HK-2 (cell line): ENCODE measurements at regions not wholly inside any gene's neighbourhood (a gene's known extent, or its start where the extent isn't known, plus 50 kb on each side); places are given as distances from the start of the nearest gene placed in this dataset.

ENCODE experiments used
- DNase-seq: peaks from one replicate; pipeline ENCODE4 v3.0.0-alpha.2; 2018; ENCODE audit not compliant: unreplicated experiment

DNA sequence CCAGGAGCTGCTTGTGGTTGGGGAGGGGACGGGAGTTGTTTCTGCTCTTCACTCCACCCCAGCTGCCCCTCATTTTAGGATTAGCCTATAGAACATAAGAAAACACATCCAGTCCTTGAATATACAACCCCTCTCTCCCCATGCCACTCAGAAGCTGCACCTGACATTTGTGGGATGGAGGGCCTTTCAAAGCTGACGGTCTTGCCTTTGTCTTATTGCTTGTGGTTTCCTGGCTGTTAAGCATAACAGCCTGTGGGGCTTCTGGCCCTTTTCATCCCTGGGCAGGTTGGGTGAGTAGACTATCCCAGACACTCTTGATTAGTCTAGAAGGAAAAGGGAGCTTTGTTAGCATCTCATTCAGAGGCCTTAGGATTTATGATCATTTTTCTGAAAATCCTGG lies 407.6 kb upstream of the BOD1L1 start:
- no peak for DNase-seq

- DNase-seq, result no peak
These were observed 415.7 kb upstream of the BOD1L1 start for GRCh38 chr4:14043203-14043602.

GRCh38 chr4:14046642-14047041 lies 419.1 kb upstream of the BOD1L1 start:
- DNase-seq, result no peak

- DNase-seq, result no peak
These were observed 420.3 kb upstream of the BOD1L1 start for GRCh38 chr4:14047840-14048239.

DNA sequence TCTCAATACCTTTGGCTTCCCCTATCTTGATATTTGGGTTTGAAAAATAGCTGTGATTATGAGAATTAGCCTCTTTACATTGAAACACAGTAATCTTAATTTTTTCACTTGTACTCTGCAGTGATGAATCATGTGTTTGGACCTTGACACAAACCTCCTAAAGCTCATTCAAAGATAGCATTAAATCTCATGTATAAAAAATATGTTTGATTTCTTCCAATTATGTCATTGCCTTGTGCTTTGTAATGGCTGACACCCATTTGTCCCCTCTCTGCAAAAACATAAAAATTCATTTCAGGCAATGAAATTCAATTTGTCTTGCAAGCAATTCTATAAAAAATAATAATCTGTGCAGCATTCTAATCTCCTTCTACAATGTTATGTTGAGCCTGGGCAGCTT lies 422.4 kb upstream of the BOD1L1 start:
- no peak for DNase-seq

DNA sequence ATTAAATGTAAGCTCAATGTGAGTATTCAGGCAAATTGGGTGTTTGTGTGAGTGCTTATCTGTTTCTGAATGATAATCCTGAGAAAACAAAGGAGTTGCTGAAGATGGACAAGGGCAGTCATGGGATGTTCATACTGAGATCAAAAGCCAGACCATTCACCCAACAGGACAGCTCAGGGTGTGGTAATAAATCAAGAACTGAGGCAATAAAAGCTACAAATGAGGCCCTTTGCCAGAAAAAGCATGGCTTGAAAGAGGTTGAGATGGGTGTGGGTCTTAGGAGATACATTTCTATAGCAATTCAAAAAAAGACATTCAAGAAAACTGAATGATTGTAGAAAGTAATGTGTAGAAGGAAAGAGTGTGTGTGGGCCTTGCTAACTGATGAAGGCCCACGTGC lies 425.8 kb upstream of the BOD1L1 start:
- DNase-seq, result no peak

DNA sequence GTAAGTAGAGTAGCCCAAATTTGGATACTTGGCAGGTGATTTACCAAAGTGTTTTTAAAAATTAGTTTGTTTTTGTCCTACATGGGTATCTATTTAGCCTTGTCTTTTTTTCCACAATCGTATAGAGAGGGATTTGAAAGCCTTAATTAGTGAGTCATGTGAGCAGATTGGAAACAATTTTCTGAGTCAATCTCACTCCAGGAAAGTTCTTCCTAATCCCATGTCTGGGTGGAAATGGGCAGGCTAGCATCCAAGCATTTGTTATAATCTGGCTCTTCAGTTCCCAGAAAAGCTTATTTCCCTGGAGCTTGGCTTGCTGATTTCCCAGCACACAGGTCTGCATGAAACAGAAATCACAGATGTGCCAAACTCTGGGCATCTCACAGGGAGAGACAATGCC lies 426.9 kb upstream of the BOD1L1 start:
- DNase-seq, result no peak

DNA sequence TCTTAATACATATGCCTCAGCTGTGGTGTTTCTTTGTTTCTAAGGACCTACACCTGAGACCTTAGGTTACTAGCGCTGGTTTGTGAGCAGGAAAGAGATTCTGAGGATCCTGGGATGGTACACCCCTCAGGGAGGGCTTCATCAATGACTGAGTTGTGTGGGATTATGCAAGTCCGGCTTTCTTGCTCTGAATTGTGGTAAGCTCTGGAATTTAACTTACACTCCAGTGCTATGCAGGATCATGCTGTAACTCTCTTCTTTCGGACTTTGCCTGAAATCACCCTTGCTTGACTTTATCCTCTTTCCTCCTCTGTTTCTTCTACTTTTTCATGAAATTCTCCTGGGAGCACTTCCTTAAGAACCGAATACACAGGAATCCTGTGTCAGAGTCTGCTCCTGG lies 431.5 kb upstream of the BOD1L1 start:
- DNase-seq, result no peak

DNA sequence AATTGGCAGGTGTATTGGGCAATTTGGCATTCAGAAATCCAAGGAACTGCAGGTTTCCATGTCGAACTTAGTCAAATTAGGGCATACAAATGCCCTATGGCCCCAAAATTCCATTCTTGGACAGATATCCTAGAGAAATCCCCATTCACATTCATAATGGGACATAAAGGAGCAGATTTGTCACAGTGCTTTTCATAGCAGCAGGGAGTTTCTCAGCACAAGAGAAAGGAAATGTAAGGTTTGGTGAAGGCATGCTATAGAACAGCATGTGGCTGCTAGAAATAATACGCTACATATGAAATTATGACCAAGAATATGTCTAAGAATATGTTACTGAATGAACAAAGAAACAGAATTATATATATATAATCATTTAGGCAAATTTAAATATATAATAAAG lies 437.5 kb upstream of the BOD1L1 start:
- DNase-seq, result no peak

- DNase-seq, result no peak
These were observed 437.9 kb upstream of the BOD1L1 start for GRCh38 chr4:14065406-14065805.

GRCh38 chr4:14066979-14067378 lies 439.5 kb upstream of the BOD1L1 start:
- DNase-seq, result no peak

DNA sequence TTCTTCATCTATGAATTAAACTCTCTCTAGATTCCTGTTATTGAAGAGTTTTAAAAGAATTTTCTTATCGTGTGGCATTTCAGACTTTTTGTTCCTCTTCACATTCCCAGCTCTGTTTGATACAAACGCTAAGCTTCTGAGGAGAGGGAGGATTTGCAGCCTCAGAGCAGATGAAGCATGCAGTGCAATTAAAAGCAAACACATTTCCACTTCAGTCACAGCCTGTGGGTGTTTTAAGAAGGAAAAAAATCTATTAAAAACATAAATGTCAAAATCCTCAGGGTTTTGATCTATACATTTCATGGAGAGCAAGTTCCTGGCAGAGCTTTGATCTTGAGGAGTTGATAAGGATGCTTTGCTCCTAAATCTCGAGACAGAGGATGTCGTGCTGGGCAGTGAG lies 442.4 kb upstream of the BOD1L1 start:
- DNase-seq, result no peak

DNA sequence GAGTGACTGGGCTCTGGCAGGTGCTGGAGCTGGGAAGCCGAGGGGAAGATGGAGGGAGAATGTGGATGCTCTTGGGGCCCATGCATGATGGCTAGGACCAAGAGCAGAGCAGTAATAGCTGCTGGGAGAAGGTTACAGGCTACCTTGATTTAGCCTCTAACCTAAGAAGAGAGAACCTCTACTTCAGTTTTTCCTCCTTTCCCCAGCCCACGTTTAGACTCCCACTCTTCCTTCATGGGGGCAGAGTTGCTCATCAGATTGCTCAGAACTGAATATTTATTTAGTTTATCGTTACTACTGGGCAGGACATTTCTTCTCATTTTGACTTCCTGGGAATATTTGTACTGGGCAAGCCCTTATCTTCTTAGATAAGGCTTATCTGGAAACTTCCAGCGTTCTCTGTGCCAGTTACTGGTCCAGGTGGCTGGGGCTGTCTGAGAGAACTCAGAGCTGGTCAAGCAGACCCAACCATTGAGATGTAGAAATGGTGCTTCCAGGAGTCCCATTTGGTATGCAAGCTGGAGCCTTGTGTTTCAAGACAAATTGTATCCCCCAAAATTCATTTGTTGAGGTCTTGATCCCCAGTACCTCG lies 442.9 kb upstream of the BOD1L1 start:
- DNase-seq, result no peak

GRCh38 chr4:14072506-14072905 lies 445.0 kb upstream of the BOD1L1 start:
- DNase-seq, result no peak

- no peak for DNase-seq
These were observed 449.3 kb upstream of the BOD1L1 start for GRCh38 chr4:14076776-14077175.

- no peak for DNase-seq
These were observed 450.8 kb upstream of the BOD1L1 start for GRCh38 chr4:14078326-14078725.

DNA sequence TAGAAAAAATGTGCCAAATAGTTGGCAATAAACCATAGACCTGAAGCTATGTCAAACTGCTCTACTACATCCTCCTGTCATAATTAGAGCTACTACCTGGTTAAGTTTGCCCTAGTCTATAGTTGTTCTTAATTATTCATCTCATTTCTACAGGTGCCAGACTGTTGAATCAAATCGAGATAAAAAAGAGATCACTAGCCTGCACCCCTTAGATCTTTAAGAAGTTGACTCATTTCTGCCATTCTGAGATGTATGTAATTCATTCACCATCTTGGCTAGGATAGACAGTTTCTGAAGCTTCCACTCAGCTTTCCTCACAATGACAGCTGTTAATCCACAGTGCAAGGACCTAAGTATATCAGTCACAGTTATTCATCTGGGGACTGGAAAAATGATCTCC lies 452.1 kb upstream of the BOD1L1 start:
- no peak for DNase-seq

GRCh38 chr4:14083150-14083549 lies 455.6 kb upstream of the BOD1L1 start:
- DNase-seq, result no peak

DNA sequence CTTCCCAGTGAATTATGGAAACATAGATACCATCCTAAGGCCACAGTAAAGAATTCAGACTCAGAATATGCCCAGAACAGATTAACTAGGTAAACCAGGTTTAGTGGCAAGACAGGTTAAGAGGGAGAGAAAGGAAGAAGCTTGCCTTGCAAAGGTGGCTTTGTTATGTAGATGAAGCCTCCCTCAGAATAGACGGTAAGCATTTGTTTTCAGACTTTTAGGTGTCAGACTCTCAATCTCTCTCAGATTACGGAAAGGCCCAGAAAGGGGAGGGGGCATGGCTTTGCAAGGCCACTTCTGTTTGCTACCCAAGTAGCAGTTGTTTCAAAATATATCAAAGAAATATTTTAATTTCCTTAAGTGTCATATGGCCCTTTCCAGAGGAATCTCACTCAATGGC lies 457.1 kb upstream of the BOD1L1 start:
- no peak for DNase-seq

- no peak for DNase-seq
These were observed 459.9 kb upstream of the BOD1L1 start for GRCh38 chr4:14087459-14087858.

- no peak for DNase-seq
These were observed 460.4 kb upstream of the BOD1L1 start for GRCh38 chr4:14087921-14088320.

- no peak for DNase-seq
These were observed 464.0 kb upstream of the BOD1L1 start for GRCh38 chr4:14091531-14091930.

GRCh38 chr4:14091966-14092365 lies 464.4 kb upstream of the BOD1L1 start:
- no peak for DNase-seq

DNA sequence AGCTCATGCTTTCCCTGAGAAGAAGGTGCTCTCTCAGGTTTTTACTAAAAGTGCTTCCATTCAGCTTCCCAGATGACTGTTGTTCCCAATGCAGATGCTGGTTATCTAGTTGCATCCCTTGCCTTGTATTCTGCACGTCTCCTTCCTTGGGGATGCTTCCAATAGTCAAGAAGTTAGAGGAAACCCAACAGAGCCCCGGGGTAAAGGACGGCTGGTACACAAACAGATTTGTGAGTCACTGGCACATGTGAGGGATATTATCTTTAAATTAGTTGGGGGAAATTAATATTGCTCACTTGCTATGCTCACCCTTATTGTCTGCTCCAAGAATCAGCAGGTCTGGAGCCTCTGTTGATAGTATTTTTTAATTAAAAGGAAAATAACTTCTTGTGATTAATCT lies 465.2 kb upstream of the BOD1L1 start:
- DNase-seq, result no peak

DNA sequence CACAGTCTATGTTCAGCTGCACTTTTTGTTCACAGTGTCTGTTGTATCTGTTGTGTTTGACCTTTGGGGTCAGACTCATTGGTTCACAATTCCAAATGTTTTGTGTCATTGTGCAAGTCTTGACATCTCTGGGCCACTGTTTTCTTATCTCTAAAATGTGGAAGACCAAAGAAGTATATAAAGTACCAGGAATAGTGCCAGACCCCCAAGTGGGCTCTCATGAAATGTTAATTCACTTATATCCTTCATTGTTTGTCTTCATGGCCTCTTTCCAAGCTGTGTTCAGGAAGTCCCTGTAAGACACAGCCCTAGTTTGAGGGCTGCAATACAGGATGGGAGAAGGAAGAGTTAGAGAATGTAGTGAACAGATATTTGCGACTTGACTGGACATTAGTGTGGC lies 468.3 kb upstream of the BOD1L1 start:
- no peak for DNase-seq
